HUES48 (cell line): ENCODE measurements at regions not wholly inside any gene's neighbourhood (a gene's known extent, or its start where the extent isn't known, plus 50 kb on each side); places are given as distances from the start of the nearest gene placed in this dataset.
A peak's percentile ranks its signal among the peaks of the same experiment; 100 is the strongest.
"Not testable (repeated sequence)": the region's sequence is repeated elsewhere in the genome, so short reads cannot be mapped to it uniquely, and the experiment has no call there.

Experiments used
- H3K27ac ChIP-seq: one replicate; pipeline ENCODE4 v1.7.0; 2013; ENCODE audit warnings: low read depth, low read length, inconsistent platforms
- H3K27me3 ChIP-seq: 2 replicates; pipeline ENCODE4 v1.6.1; 2013; ENCODE audit warnings: mild to moderate bottlenecking, low read length; ENCODE audit not compliant: control insufficient read depth, insufficient read depth
- H3K36me3 ChIP-seq: 2 replicates; pipeline ENCODE4 v1.6.1; 2013; ENCODE audit warnings: low read length; ENCODE audit not compliant: control insufficient read depth, insufficient read depth
- H3K4me1 ChIP-seq: 2 replicates; pipeline ENCODE4 v1.6.1; 2013; ENCODE audit warnings: mild to moderate bottlenecking, low read length; ENCODE audit not compliant: control insufficient read depth, insufficient read depth
- H3K4me3 ChIP-seq: 2 replicates; pipeline ENCODE4 v1.5.1; 2013; ENCODE audit warnings: mild to moderate bottlenecking, low read depth, low read length
- H3K9ac ChIP-seq: 2 replicates; pipeline ENCODE4 v1.6.1; 2013; ENCODE audit warnings: mild to moderate bottlenecking, low read depth, low read length, moderate library complexity
- H3K9me3 ChIP-seq: 2 replicates; pipeline ENCODE4 v1.6.1; 2013; ENCODE audit warnings: low read length; ENCODE audit not compliant: control insufficient read depth, insufficient read depth

DNA sequence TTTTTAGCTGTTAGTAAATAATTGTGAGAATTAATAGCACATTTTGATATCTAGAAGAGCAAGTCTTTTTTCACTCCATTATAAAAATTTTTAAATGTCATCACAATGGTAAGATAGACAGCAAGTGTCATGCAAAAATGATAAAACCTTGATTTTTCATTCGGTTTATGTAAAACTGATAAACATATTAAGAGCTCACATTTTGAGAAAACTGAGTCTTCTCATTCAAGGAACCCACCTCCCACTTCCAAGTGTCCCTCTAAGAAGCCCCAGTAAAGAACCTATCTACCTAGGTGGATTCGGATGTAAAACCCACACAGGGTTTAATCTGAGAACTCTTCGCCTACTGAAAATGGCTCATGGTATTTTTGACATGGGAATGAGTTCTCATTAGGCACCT is 87.1 kb upstream of the CCDC180 start:
- not testable (repeated sequence) for H3K36me3 ChIP-seq, H3K9me3 ChIP-seq, H3K27me3 ChIP-seq, H3K4me1 ChIP-seq
- Histone ChIP-seq H3K4me3 (peak overlapping the region; percentile 90), H3K9ac (peak overlapping the region; percentile 94), H3K27ac (peak overlapping the region; percentile 93)

DNA sequence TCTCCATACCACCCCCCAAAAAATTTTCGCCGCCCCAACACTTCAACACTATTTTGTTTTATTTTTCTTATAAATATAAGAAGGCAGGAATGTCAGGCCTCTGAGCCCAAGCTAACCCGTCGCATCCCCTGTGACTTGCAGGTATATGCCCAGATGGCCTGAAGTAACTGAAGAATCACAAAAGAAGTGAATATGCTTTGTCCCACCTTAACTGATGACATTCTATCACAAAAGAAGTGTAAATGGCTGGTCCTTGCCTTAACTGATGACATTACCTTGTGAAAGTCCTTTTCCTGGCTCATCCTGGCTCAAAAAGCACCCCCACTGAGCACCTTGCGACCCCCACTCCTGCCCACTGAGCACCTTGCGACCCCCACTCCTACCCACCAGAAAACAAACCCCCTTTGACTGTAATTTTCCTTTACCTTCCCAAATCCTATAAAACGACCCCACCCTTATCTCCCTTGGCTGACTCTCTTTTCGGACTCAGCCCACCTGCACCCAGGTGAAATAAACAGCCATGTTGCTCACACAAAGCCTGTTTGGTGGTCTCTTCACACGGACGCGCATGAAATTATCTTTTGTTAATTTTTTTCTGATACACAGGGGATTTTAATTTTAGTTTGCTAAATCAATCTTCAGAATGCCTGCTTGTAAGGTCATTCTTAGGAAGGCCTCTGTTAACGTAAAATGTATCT is 87.9 kb upstream of the CCDC180 start:
- H3K27me3 ChIP-seq, H3K4me1 ChIP-seq, H3K9me3 ChIP-seq, H3K36me3 ChIP-seq: not testable (repeated sequence)
- Histone ChIP-seq H3K9ac (peak overlapping the region; percentile 94), H3K27ac (peak overlapping the region; percentile 93), H3K4me3 (peak overlapping the region; percentile 90)

DNA sequence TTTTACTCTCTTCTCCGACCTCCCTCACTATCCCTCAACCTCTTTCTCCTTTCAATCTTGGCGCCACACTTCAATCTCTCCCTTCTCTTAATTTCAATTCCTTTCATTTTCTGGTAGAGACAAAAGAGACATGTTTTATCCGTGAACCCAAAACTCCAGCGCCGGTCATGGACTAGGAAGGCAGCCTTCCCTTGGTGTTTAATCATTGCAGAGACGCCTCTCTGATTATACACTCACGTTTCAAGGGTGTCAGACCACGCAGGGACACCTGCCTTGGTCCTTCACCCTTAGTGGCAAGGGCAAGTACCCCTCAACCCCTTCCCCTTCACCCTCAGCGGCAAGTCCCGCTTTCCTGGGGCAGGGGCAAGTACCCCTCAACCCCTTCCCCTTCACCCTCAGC is 92.3 kb upstream of the CCDC180 start:
- H3K4me3 ChIP-seq = peak overlapping the region; percentile 71
- H3K27ac ChIP-seq = peak overlapping the region; percentile 55
- peak overlapping the region; percentile 89 for H3K9ac ChIP-seq

DNA sequence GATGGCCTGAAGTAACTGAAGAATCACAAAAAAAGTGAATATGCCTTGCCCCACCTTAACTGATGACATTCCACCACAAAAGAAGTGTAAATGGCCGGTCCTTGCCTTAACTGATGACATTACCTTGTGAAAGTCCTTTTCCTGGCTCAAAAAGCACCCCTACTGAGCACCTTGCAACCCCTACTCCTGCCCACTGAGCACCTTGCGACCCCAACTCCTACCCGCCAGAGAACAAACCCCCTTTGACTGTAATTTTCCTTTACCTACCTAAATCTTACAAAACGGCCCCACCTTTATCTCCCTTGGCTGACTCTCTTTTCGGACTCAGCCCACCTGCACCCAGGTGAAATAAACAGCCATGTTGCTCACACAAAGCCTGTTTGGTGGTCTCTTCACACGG is 92.9 kb upstream of the CCDC180 start:
- H3K4me1 ChIP-seq, H3K27me3 ChIP-seq: not testable (repeated sequence)
- Histone ChIP-seq H3K27ac (peak overlapping the region; percentile 66), H3K4me3 (peak overlapping the region; percentile 71), H3K9ac (peak overlapping the region; percentile 89), H3K9me3 (peaks cover 12% of the 10 kb centered on the region), H3K36me3 (peaks cover 15% of the 10 kb centered on the region)

More for the DNA sequence above, 92.3 kb upstream of the CCDC180 start:
- not testable (repeated sequence) for H3K4me1 ChIP-seq, H3K27me3 ChIP-seq
- Histone ChIP-seq H3K9me3 (peaks cover 12% of the 10 kb centered on the region), H3K36me3 (peaks cover 15% of the 10 kb centered on the region)

DNA sequence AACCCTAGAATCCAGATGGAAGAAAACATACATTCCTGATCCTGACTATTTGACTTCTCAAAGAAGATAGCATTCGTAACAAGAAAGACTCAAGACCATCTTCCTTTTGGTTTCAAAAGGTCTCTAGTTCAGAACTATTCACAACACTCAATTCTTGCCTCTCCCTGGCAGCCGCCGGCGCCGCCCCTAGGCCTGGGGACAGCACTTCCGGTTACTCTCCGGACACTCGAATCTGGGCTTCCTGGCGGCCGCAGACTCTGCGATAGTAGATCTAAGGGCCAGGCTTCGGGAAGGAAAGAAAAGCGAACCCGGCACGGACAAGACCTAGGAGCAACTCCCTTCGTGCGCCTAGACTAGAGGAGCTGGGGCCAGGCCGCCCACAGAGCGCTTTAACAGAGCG is 107.8 kb upstream of the CCDC180 start:
- H3K36me3 ChIP-seq = peaks cover 56% of the 10 kb centered on the region
- H3K9ac ChIP-seq, H3K27ac ChIP-seq, H3K27me3 ChIP-seq, H3K4me1 ChIP-seq, H3K4me3 ChIP-seq: not testable (repeated sequence)
- peaks cover 52% of the 10 kb centered on the region for H3K9me3 ChIP-seq

DNA sequence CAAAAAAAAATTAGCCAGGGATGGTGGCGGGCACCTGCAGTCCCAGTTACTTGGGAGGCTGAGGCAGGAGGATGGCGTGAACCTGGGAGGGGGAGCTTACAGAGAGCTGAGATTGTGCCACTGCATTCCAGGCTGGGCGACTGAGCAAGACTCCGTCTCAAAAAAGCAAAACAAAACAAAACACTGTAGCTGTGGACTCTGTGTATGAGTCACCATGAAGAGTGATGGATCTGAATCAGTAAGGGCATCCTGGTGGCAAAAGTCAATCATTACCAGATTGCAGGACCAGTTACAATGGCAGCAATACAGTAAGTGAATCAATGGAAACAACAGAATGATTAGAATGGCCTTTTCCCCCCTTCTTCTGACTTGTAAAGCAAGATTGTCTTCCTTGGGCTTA is 113.7 kb upstream of the CCDC180 start:
- H3K4me3 ChIP-seq, H3K4me1 ChIP-seq, H3K9me3 ChIP-seq, H3K9ac ChIP-seq, H3K27me3 ChIP-seq, H3K27ac ChIP-seq: not testable (repeated sequence)
- H3K36me3 ChIP-seq = peaks cover 59% of the 10 kb centered on the region

DNA sequence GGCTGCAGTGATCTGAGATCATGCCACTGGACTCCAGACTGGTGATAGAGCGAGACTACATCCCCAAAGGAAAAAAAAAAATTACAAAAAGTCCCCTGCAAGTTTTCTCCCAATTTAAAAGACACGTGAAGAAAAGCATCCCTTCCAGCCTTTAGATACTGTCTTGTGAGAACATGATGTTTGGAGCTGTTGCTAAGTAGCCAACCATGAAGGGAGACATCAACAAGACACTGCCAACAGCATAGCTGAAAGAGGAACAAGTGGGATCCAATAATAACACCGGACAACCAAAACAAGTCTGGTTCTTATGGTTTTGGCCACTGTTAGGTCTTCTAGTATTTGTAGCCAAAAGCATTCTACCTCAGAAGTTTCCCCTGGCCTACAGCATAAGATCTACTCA is 118.9 kb upstream of the CCDC180 start:
- H3K9me3 ChIP-seq = no peaks in the 10 kb centered on the region
- H3K4me1 ChIP-seq = no peaks in the 10 kb centered on the region
- H3K9ac ChIP-seq = no peak overlapping the region
- no peak overlapping the region for H3K4me3 ChIP-seq
- H3K36me3 ChIP-seq = peaks cover 95% of the 10 kb centered on the region
- no peak overlapping the region for H3K27ac ChIP-seq
- H3K27me3 ChIP-seq = no peaks in the 10 kb centered on the region

DNA sequence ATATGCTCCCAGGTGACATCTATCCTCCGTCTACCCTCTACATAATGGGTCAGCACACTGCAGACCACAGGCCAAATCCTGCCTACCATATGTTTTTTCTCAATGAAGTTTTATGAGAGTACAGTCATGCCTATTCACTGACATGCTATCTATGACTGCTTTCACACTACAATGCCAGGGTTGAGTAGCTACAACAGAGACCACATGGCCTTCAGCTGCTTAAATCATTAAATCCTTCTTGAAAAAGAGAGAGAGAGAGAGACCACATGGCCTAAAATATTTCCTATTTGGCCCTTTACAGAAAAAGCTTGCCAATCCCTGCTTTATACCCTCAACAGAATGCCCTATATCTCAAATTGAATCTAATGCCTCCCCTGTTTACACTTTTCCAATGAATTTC is 119.8 kb upstream of the CCDC180 start:
- H3K27ac ChIP-seq, H3K4me3 ChIP-seq, H3K4me1 ChIP-seq, H3K27me3 ChIP-seq, H3K9ac ChIP-seq, H3K9me3 ChIP-seq: not testable (repeated sequence)
- peaks cover 96% of the 10 kb centered on the region for H3K36me3 ChIP-seq

DNA sequence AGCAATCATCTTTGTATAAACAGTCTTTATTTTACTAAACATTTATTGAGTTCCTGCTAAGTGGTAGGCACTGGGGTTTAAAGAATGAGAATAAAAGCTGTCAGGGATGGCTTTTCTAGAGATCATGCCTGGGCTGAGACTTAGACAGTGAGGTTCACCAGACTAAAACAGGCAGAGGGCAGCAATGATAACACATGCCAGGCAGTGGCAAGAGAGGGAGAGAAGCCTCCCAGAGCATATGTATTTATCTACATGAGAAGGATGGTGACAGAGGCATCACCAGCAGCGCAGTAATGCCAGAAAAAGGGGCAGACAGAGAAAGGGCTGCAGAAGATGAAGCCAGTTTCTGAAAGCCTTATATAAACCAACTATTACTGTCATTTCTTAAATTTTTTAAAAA is 121.0 kb upstream of the CCDC180 start:
- no peaks in the 10 kb centered on the region for H3K9me3 ChIP-seq
- H3K27me3 ChIP-seq = no peaks in the 10 kb centered on the region
- H3K4me1 ChIP-seq = no peaks in the 10 kb centered on the region
- H3K4me3 ChIP-seq = no peak overlapping the region
- peaks cover 97% of the 10 kb centered on the region for H3K36me3 ChIP-seq
- no peak overlapping the region for H3K27ac ChIP-seq
- H3K9ac ChIP-seq = no peak overlapping the region

DNA sequence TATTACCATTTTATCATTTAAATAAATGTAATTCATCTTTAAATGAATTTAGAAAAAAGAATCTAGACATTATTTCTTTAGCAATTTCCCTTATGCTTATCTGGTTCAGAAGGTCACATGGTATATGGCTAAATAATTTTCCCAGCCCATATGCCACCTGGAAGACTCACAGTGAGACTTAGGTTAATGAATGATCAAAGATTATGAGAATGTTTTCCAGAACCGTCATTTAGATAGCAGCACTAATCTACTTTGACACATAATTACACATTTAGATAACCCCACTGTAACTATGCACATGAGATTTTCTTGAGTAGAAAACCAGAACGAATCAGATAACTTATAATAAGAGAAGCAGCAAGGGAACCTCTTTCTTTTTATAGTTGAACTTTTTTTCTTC is 124.9 kb upstream of the CCDC180 start:
- not testable (repeated sequence) for H3K9me3 ChIP-seq, H3K27me3 ChIP-seq, H3K9ac ChIP-seq, H3K27ac ChIP-seq, H3K4me3 ChIP-seq, H3K4me1 ChIP-seq
- peaks cover 99% of the 10 kb centered on the region for H3K36me3 ChIP-seq

DNA sequence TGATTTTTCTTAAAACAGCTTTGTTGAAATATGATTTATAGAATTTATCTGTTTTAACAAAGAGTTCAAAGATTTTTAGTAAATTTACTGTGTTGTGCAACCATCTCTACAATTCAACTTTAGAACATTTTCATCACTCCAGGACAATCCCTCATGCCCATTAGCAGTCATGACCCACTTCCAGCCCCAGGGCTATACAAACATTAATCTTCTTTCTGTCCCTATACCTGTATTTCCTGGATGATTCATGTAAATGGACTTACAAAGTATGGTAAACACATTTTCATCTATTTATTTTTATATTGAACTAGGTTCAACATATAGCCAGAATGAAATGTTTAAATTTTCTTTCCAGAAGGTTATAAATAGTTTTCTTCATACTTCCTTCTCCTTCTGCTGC is 127.8 kb upstream of the CCDC180 start:
- no peak overlapping the region for H3K27ac ChIP-seq

DNA sequence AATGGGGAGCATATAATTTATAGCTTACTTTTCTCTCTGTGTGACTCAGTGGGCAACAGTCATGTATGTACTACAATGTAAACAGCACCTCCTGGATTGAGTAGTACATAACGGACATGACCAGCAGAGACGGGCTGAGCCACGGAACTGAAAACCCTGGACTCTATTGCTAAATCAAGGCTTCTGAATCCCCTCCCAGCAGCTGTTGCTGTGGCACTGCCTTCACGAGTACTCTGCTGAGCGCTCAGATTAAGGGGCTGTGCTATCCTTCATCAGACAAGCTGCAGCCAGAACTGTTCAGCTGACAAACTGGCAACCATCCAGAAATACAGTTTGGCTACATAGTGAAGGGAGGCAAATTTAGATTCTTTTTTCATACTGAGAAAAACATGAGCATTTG is 131.3 kb upstream of the CCDC180 start:
- no peaks in the 10 kb centered on the region for H3K4me1 ChIP-seq
- no peak overlapping the region for H3K9ac ChIP-seq
- H3K4me3 ChIP-seq = no peak overlapping the region
- H3K27me3 ChIP-seq = no peaks in the 10 kb centered on the region
- H3K36me3 ChIP-seq = peaks cover 82% of the 10 kb centered on the region
- no peaks in the 10 kb centered on the region for H3K9me3 ChIP-seq
- H3K27ac ChIP-seq = no peak overlapping the region

More for the DNA sequence above, 127.8 kb upstream of the CCDC180 start:
- H3K36me3 ChIP-seq = peaks cover 99% of the 10 kb centered on the region
- H3K9ac ChIP-seq = no peak overlapping the region
- no peaks in the 10 kb centered on the region for H3K4me1 ChIP-seq
- H3K27me3 ChIP-seq = no peaks in the 10 kb centered on the region
- H3K9me3 ChIP-seq = no peaks in the 10 kb centered on the region
- H3K4me3 ChIP-seq = no peak overlapping the region
